ENCODE measurements at regions not wholly inside any gene's neighbourhood (a gene's known extent, or its start where the extent isn't known, plus 50 kb on each side); places are given as distances from the start of the nearest gene placed in this dataset.
"Not testable (repeated sequence)": the region's sequence is repeated elsewhere in the genome, so short reads cannot be mapped to it uniquely, and the experiment has no call there.

- DNase-seq (ENCODE audit: low read depth): no peak
Observed at GRCh38 chr1:217921126-217921904, 290.2 kb downstream of the SPATA17 start.

GRCh38 chr1:217924924-217925323 lies 293.8 kb downstream of the SPATA17 start:
- no peak for DNase-seq (ENCODE audit: low read depth)

GRCh38 chr1:217929213-217929885 lies 298.2 kb downstream of the SPATA17 start:
- DNase-seq (ENCODE audit: low read depth): no peak

GRCh38 chr1:217943361-217943760 lies 312.2 kb downstream of the SPATA17 start:
- no peak for DNase-seq (ENCODE audit: low read depth)

- DNase-seq (ENCODE audit: low read depth): no peak
Observed at GRCh38 chr1:217944550-217944949, 313.4 kb downstream of the SPATA17 start.

- DNase-seq (ENCODE audit: low read depth): no peak
Observed at GRCh38 chr1:217946511-217946910, 315.4 kb downstream of the SPATA17 start.

GRCh38 chr1:217948741-217949140 lies 317.6 kb downstream of the SPATA17 start:
- DNase-seq (ENCODE audit: low read depth): peak; percentile 3

GRCh38 chr1:217953330-217953729 lies 322.2 kb downstream of the SPATA17 start:
- no peak for DNase-seq (ENCODE audit: low read depth)

GRCh38 chr1:217953922-217954321 lies 322.8 kb downstream of the SPATA17 start:
- DNase-seq (ENCODE audit: low read depth): no peak

GRCh38 chr1:217955723-217956122 lies 324.6 kb downstream of the SPATA17 start:
- DNase-seq (ENCODE audit: low read depth): no peak

GRCh38 chr1:217965156-217965786 lies 319.8 kb upstream of the RRP15 start:
- DNase-seq (ENCODE audit: low read depth): no peak

GRCh38 chr1:217968085-217968484 lies 317.0 kb upstream of the RRP15 start:
- DNase-seq (ENCODE audit: low read depth): no peak

GRCh38 chr1:217969428-217969827 lies 315.7 kb upstream of the RRP15 start:
- DNase-seq (ENCODE audit: low read depth): no peak

GRCh38 chr1:217977943-217978342 lies 307.1 kb upstream of the RRP15 start:
- DNase-seq (ENCODE audit: low read depth): no peak

- DNase-seq (ENCODE audit: low read depth): no peak
Observed at GRCh38 chr1:217981430-217981829, 303.7 kb upstream of the RRP15 start.

- no peak for DNase-seq (ENCODE audit: low read depth)
Observed at GRCh38 chr1:217982331-217983050, 302.6 kb upstream of the RRP15 start.

- no peak for DNase-seq (ENCODE audit: low read depth)
Observed at GRCh38 chr1:217983051-217983375, 302.1 kb upstream of the RRP15 start.

- no peak for DNase-seq (ENCODE audit: low read depth)
Observed at GRCh38 chr1:217985641-217986040, 299.5 kb upstream of the RRP15 start.

GRCh38 chr1:217989510-217989909 lies 295.6 kb upstream of the RRP15 start:
- no peak for DNase-seq (ENCODE audit: low read depth)

- DNase-seq (ENCODE audit: low read depth): no peak
Observed at GRCh38 chr1:217993439-217993838, 291.7 kb upstream of the RRP15 start.

- DNase-seq (ENCODE audit: low read depth): not testable (repeated sequence)
Observed at GRCh38 chr1:218008296-218008695, 276.8 kb upstream of the RRP15 start.

GRCh38 chr1:218015106-218015505 lies 270.0 kb upstream of the RRP15 start:
- DNase-seq (ENCODE audit: low read depth): not testable (repeated sequence)

Data from iris pigment epithelial cell (primary cell).